ENCODE measurements at regions not wholly inside any gene's neighbourhood (a gene's known extent, or its start where the extent isn't known, plus 50 kb on each side); places are given as distances from the start of the nearest gene placed in this dataset.

- H3K4me3 Mint-ChIP-seq (ENCODE audit: unreplicated experiment) = no peak overlapping the region
- H3K36me3 Mint-ChIP-seq (ENCODE audit: insufficient read depth, unreplicated experiment) = no peaks in the 10 kb centered on the region
- no peaks in the 10 kb centered on the region for H3K4me1 Mint-ChIP-seq (ENCODE audit: insufficient read depth, unreplicated experiment)
- ChIA-PET CTCF (interaction anchor here (0.8 to 1.0 kb wide), 2 partner anchors 9 to 73 kb away, joined by 3 read pairs; no protein-coding TSS in a partner anchor), POLR2A (no interaction called here)
- BruUV-seq (replicated peaks) = no TSS peak
- no peak for DNase-seq (ENCODE audit: unreplicated experiment)
- no peak overlapping the region for H3K27ac Mint-ChIP-seq (ENCODE audit: low read depth, unreplicated experiment)
- TF ChIP-seq CTCF (IDR thresholded peaks at IDR 0.05; ENCODE audit: unreplicated experiment) = no peak
- H3K9me3 Mint-ChIP-seq (ENCODE audit: unreplicated experiment) = peaks cover 7% of the 10 kb centered on the region
- H3K27me3 Mint-ChIP-seq (ENCODE audit: insufficient read depth, unreplicated experiment) = no peaks in the 10 kb centered on the region
- intact Hi-C loops (cut with micrococcal nuclease) = no loop called here
These were observed 381.8 kb downstream of the KIF16B start for GRCh38 chr20:16191496-16191895.

- CTCF ChIA-PET = interaction anchor here (0.6 to 0.7 kb wide), 2 partner anchors 10 to 676 kb away, joined by 3 read pairs; no protein-coding TSS in a partner anchor
- no TSS peak for BruUV-seq (replicated peaks)
These were observed 383.9 kb downstream of the KIF16B start for GRCh38 chr20:16189371-16189770.

GRCh38 chr20:16187956-16188616 is 385.2 kb downstream of the KIF16B start:
- H3K27ac Mint-ChIP-seq (ENCODE audit: low read depth, unreplicated experiment) = no peak overlapping the region
- no peaks in the 10 kb centered on the region for H3K4me1 Mint-ChIP-seq (ENCODE audit: insufficient read depth, unreplicated experiment)
- intact Hi-C loops (cut with micrococcal nuclease) = no loop called here
- ChIA-PET CTCF (no interaction called here), POLR2A (no interaction called here)
- no TSS peak for BruUV-seq (replicated peaks)
- DNase-seq (ENCODE audit: unreplicated experiment) = no peak
- no peak for TF ChIP-seq CTCF (IDR thresholded peaks at IDR 0.05; ENCODE audit: unreplicated experiment)
- H3K4me3 Mint-ChIP-seq (ENCODE audit: unreplicated experiment) = no peak overlapping the region
- H3K27me3 Mint-ChIP-seq (ENCODE audit: insufficient read depth, unreplicated experiment) = no peaks in the 10 kb centered on the region
- H3K9me3 Mint-ChIP-seq (ENCODE audit: unreplicated experiment) = peaks cover 3% of the 10 kb centered on the region
- H3K36me3 Mint-ChIP-seq (ENCODE audit: insufficient read depth, unreplicated experiment) = no peaks in the 10 kb centered on the region

More at GRCh38 chr20:16189371-16189770, 383.9 kb downstream of the KIF16B start:
- Mint-ChIP-seq H3K4me3 (ENCODE audit: unreplicated experiment) (no peak overlapping the region), H3K4me1 (ENCODE audit: insufficient read depth, unreplicated experiment) (no peaks in the 10 kb centered on the region), H3K36me3 (ENCODE audit: insufficient read depth, unreplicated experiment) (no peaks in the 10 kb centered on the region), H3K27me3 (ENCODE audit: insufficient read depth, unreplicated experiment) (no peaks in the 10 kb centered on the region), H3K9me3 (ENCODE audit: unreplicated experiment) (peaks cover 7% of the 10 kb centered on the region), H3K27ac (ENCODE audit: low read depth, unreplicated experiment) (no peak overlapping the region)
- no peak for DNase-seq (ENCODE audit: unreplicated experiment)
- POLR2A ChIA-PET = no interaction called here
- intact Hi-C loops (cut with micrococcal nuclease) = no loop called here
- no peak for TF ChIP-seq CTCF (IDR thresholded peaks at IDR 0.05; ENCODE audit: unreplicated experiment)

- Mint-ChIP-seq H3K27ac (ENCODE audit: low read depth, unreplicated experiment) (no peak overlapping the region), H3K36me3 (ENCODE audit: insufficient read depth, unreplicated experiment) (no peaks in the 10 kb centered on the region), H3K4me1 (ENCODE audit: insufficient read depth, unreplicated experiment) (no peaks in the 10 kb centered on the region), H3K4me3 (ENCODE audit: unreplicated experiment) (no peak overlapping the region), H3K27me3 (ENCODE audit: insufficient read depth, unreplicated experiment) (no peaks in the 10 kb centered on the region), H3K9me3 (ENCODE audit: unreplicated experiment) (peaks cover 11% of the 10 kb centered on the region)
- TF ChIP-seq CTCF (IDR thresholded peaks at IDR 0.05; ENCODE audit: unreplicated experiment) = no peak
- BruUV-seq (replicated peaks) = no TSS peak
- no peak for DNase-seq (ENCODE audit: unreplicated experiment)
- ChIA-PET CTCF (no interaction called here), POLR2A (no interaction called here)
- intact Hi-C loops (cut with micrococcal nuclease) = no loop called here
These were observed 393.3 kb downstream of the KIF16B start for GRCh38 chr20:16179919-16180318.

All from MCF 10A (cell line).